ENCODE measurements at regions not wholly inside any gene's neighbourhood (a gene's known extent, or its start where the extent isn't known, plus 50 kb on each side); places are given as distances from the start of the nearest gene placed in this dataset.

DNA sequence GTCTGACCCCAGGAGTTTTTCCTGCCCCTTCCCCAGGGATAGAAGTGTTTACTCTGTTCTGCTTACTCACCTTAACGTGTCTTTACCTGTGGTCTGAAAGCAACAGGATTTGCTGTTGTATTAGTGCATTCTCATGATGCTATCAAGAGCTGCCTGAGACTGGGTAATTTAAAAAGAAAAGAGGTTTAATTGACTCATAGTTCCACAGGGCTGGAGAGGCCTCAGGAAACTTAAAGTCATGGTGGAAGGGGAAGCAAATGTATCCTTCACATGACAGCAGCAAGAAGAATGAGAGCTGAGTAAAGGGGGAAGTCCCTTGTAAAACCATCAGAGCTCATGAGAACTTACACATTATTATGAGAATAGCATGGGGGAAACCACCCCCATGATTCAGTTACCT is 240.4 kb downstream of the SNAPC1 start:
- DNase-seq, result no peak
- ATAC-seq, result peak; percentile 78
- Mint-ChIP-seq H3K4me1 (peaks cover 8% of the 10 kb centered on the region), H3K27ac (peak overlapping the region in 1 of 2 donors; percentile 91), H3K27me3 (peaks cover 27% of the 10 kb centered on the region), H3K4me3 (no peak overlapping the region), H3K9me3 (peaks cover 26 to 30% of the 10 kb centered on the region in 2 donors)

DNA sequence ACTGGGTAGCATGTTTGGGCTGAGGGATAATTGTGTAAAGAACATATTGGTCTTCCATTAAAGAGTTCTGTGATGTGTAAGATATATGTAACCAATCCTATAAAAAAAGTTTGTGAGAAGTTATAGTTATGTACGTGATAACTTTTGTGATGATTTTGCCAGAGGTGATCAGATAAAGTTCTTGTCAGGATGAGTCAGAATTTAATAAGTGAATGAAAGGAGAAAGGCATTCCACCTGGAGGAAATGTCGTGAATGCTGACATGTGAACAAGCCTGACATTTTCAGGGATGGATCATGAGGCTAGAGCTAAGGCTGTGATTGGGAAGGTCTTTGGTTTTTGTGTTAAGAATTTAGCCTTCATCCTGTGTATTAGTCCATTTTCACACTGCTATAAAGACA is 241.5 kb downstream of the SNAPC1 start:
- H3K27me3 Mint-ChIP-seq, result peaks cover 37% of the 10 kb centered on the region
- no peak overlapping the region for H3K27ac Mint-ChIP-seq
- no peak overlapping the region for H3K4me3 Mint-ChIP-seq
- H3K4me1 Mint-ChIP-seq, result peaks cover 8% of the 10 kb centered on the region
- DNase-seq (no peak), ATAC-seq (no peak)
- peaks cover 26 to 30% of the 10 kb centered on the region in 2 donors for H3K9me3 Mint-ChIP-seq

DNA sequence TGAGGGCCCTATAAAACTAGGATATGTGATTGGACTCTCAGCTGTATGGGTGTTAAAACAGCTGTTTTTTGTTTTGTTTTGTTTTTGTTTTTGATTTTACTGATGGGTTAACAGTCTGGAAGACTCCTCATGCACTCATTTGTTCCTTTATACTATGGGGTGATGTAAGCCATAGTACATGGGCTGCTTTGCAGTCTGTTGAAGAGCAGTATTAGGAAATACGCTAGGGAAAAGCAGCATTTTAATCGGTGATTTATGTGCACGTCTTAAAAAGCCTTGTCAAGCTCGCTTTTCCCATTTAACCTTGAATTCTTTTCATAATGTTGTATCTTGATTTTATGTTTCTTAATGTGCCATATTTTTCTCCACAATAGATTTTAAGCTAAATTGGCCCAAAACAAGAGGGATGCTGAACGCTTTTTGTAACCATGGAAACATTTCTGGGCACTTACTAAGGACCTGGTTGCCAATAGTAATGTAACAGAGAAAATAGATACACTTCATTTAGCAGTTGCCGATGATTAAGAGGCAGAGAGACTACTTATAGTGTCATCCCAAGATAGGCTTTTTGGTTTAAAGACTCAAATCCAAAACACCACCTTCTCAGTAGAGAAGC is 244.0 kb downstream of the SNAPC1 start:
- Mint-ChIP-seq H3K27me3 (peaks cover 41% of the 10 kb centered on the region), H3K4me1 (peaks cover 8% of the 10 kb centered on the region), H3K4me3 (no peak overlapping the region), H3K27ac (no peak overlapping the region), H3K9me3 (peaks cover 26 to 30% of the 10 kb centered on the region in 2 donors)
- DNase-seq, result no peak
- no peak for ATAC-seq

DNA sequence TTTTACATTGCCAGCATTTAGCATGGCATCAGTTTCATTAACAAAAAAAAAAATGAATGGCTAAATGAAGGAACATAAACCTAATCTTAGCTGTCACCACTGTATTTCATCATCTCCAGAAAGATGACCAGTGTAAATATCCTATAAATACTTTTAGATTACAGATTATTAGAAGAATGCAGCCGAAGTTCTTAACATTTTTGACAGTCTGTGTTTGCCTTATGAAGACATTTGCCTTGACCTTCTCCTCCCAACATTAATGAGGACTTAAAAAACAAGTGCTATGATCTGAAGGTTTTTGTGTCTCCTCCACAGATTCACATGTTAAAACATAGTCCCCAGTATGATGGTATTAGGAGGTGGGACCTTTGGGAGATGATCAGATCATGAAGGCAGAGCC is 253.0 kb downstream of the SNAPC1 start:
- Mint-ChIP-seq H3K27me3 (peaks cover 36% of the 10 kb centered on the region), H3K4me3 (no peak overlapping the region), H3K27ac (no peak overlapping the region), H3K4me1 (no peaks in the 10 kb centered on the region), H3K9me3 (peaks cover 0 to 7% of the 10 kb centered on the region in 2 donors)
- DNase-seq, result no peak
- ATAC-seq, result no peak

DNA sequence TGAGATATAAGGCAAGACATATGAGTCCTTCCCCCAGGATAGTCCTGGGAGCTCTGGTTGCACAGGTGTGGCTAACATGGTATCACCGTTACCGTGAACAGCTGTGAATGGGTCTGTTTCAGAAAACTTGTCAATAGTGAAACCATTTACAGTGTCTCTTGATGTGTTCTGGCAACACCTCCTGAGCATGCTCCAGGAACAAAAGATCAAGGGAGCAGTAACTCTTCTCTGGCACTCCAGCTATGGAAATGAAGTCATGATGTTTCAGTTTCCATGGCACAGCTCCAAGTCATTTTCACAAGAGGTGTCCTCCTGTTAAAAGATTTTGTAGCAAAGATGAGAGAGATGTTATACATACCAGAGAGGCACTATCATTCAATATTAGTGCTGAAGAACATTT is 253.7 kb downstream of the SNAPC1 start:
- H3K4me3 Mint-ChIP-seq, result no peak overlapping the region
- peaks cover 36% of the 10 kb centered on the region for H3K27me3 Mint-ChIP-seq
- DNase-seq, result no peak
- peaks cover 0 to 7% of the 10 kb centered on the region in 2 donors for H3K9me3 Mint-ChIP-seq
- ATAC-seq, result no peak
- no peaks in the 10 kb centered on the region for H3K4me1 Mint-ChIP-seq
- H3K27ac Mint-ChIP-seq, result no peak overlapping the region

DNA sequence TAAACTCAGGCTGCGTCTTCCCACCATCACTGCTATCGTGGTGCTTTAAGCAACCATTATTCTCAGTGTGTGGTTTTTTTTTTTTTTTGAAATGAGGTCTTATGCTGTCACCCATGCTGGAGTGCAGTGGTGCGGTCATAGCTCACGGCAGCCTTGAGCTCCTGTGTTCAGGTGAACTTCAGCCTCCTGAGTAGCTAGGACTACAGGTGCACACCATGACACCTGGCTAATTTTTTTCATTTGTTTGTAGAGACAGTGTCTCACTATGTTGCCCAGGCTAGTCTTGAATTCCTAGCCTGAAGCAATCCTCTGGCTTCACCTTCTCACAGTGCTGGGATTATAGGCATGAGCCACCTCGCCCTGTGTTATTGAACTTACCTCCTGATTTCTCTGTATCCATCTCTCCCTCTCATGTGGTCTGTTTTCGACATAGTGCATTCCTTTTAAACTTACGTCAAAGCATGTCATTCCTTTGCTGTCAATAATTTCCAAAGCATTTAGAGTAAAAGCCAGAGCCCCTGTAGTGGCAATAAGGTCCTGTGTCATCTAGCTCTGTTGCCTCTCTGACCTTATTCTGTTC is 255.5 kb downstream of the SNAPC1 start:
- ATAC-seq, result no peak
- H3K4me3 Mint-ChIP-seq, result no peak overlapping the region

DNA sequence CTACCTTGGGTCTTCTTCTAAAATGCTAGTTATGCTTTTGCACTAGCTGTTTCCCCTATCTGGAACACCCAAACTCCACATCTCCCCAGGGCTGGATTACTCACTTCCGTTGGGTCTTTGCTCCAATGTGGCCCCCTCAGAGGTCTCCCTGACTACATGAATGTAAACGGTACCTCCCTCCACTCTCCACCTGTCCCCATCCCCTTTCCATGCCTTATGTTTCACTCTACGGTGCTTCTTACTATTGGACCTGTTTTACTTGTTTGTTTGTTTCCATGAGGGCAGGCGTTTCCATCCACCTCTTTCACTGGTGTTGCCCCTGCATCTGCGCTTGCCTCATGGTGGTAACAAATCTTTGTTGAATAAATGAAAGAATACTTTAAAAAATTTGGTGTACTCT is 256.4 kb downstream of the SNAPC1 start:
- Mint-ChIP-seq H3K4me1 (no peaks in the 10 kb centered on the region), H3K4me3 (no peak overlapping the region), H3K27me3 (peaks cover 36% of the 10 kb centered on the region), H3K27ac (no peak overlapping the region), H3K9me3 (peaks cover 0 to 7% of the 10 kb centered on the region in 2 donors)
- DNase-seq (no peak), ATAC-seq (no peak)

More for the DNA sequence above, 255.5 kb downstream of the SNAPC1 start:
- DNase-seq, result no peak
- Mint-ChIP-seq H3K9me3 (peaks cover 0 to 7% of the 10 kb centered on the region in 2 donors), H3K4me1 (no peaks in the 10 kb centered on the region), H3K27ac (peak overlapping the region in 1 of 2 donors; percentile 2), H3K27me3 (peaks cover 30% of the 10 kb centered on the region)

DNA sequence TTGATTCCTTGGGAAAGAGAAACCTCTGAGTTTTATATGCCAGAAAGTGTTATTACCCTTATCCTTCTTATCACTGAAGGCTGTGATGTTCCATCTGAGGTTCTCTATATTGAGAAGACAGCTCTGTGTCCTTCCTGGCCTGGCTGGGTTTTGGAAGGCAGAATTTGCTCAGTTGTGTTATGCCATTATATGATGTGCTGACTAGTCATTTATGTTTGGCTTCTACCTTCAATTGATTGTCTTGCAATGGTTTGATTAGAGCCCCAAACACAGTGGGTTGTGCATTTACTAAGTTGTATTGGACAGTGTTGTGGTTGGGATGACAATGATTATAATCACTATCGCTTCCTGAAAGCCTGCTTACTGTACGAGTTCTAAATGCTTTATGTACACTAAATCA is 265.7 kb downstream of the SNAPC1 start:
- H3K27ac Mint-ChIP-seq, result no peak overlapping the region
- no peak overlapping the region for H3K4me3 Mint-ChIP-seq
- no peaks in the 10 kb centered on the region for H3K4me1 Mint-ChIP-seq
- no peak for ATAC-seq
- H3K9me3 Mint-ChIP-seq, result peaks cover 0 to 3% of the 10 kb centered on the region in 2 donors
- no peak for DNase-seq
- H3K27me3 Mint-ChIP-seq, result peaks cover 30% of the 10 kb centered on the region

DNA sequence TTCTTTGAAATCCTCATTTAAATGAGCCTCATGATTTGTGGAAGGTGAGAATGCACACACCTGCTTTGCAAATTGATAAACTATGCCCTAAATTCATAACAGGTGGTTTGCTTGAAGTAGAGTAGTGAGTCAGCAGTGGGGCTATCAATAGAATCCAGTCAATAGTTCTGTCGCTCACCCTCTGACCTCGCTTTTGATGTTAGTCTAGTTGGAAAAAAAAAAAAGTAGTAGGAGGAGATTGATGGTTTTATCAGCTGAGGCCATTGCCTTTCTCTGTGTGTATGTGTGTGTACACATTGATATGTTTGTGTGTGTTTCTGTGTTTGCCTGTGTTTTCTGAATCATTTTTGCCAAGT is 267.3 kb downstream of the SNAPC1 start:
- DNase-seq (no peak), ATAC-seq (no peak)
- H3K9me3 Mint-ChIP-seq, result peaks cover 0 to 3% of the 10 kb centered on the region in 2 donors
- H3K4me3 Mint-ChIP-seq, result no peak overlapping the region
- H3K27ac Mint-ChIP-seq, result no peak overlapping the region
- peaks cover 22% of the 10 kb centered on the region for H3K27me3 Mint-ChIP-seq
- H3K4me1 Mint-ChIP-seq, result no peaks in the 10 kb centered on the region

DNA sequence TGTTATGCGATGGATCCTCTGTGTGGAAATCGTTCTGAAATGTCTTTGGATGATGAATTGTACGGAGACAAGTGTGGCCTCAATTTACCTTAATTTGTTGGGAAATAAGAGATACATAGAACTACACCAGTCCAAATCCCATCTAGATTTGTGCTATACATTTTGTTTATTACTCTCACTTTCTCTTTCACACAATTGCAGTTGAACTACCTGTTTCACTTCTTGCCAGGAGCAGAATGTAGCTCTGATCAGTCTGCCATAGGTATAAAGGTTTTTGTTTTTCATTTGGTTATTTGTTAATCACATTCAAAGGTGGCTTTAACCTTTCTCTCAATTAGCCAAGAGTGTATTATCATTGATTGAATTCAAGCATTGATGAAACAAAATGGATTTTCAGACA is 268.2 kb downstream of the SNAPC1 start:
- Mint-ChIP-seq H3K4me1 (no peaks in the 10 kb centered on the region), H3K9me3 (no peaks in the 10 kb centered on the region), H3K27me3 (peaks cover 22% of the 10 kb centered on the region), H3K4me3 (no peak overlapping the region), H3K27ac (no peak overlapping the region)
- ATAC-seq (no peak), DNase-seq (no peak)

DNA sequence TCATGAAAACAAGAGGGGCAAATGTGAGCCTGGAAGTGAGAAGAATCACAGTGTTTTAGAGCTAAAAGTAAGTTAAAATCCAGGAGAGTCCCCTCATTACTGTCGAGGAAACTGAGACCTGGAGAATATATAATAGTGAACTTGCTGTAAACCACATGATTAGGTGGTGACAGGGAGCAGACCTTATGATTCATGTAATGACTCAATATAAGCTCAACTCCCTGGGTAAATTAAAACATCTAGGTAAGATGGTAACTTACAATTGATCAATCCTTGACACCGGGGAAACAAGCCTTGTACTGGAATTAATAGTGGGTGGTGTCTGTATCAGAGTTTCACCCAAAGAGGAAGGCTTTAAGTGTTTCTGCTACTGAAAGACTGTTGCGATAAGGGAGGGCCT is 269.3 kb downstream of the SNAPC1 start:
- peaks cover 31% of the 10 kb centered on the region for H3K27me3 Mint-ChIP-seq
- DNase-seq (no peak), ATAC-seq (no peak)
- no peaks in the 10 kb centered on the region for H3K4me1 Mint-ChIP-seq
- no peak overlapping the region for H3K4me3 Mint-ChIP-seq
- no peaks in the 10 kb centered on the region for H3K9me3 Mint-ChIP-seq
- no peak overlapping the region for H3K27ac Mint-ChIP-seq

DNA sequence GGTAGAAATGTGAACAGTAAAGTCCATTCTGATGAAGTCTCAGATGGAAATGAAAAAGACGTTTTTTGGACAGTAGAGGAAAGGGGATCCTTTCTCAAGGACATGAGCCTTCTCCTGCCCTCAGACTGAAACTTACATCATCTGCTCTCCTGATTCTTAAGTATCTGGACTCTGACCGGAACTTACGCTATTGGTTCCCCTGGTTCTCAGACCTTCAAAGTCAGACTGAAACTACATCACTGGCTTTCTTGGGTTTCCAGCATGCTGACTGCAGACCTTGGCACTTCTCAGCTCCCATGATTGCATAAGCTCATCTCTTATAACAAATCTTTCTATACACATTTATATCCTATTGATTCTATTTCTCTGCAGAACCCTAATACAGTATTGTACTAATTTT is 291.0 kb downstream of the SNAPC1 start:
- peaks cover 0 to 8% of the 10 kb centered on the region in 2 donors for H3K9me3 Mint-ChIP-seq
- no peaks in the 10 kb centered on the region for H3K4me1 Mint-ChIP-seq
- no peaks in the 10 kb centered on the region for H3K27me3 Mint-ChIP-seq
- DNase-seq, result no peak
- ATAC-seq, result no peak
- no peak overlapping the region for H3K4me3 Mint-ChIP-seq
- no peak overlapping the region for H3K27ac Mint-ChIP-seq

DNA sequence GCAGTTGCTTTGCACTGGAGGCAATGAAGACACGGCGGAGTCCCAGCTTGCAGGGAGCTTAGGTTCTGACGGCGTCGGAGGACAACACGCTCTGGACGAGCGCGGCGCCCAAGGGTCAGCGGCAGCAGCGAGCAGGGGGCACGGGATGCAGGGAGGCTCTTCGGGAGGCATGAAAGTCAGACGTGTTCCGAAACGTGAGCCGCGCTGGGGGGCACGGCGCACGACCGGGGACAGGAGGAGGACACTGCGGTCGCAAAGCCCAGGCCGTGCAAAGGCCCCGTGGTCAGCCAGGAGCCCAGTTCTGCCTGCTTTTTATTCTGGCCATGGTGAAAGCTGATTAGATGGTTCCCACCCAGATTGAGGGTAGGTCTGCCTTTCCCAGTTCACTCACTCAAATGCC is 294.6 kb downstream of the SNAPC1 start:
- no peaks in the 10 kb centered on the region for H3K27me3 Mint-ChIP-seq
- peaks cover 0 to under 1% of the 10 kb centered on the region in 2 donors for H3K9me3 Mint-ChIP-seq
- ATAC-seq (no peak), DNase-seq (no peak)
- no peaks in the 10 kb centered on the region for H3K4me1 Mint-ChIP-seq
- no peak overlapping the region for H3K4me3 Mint-ChIP-seq
- no peak overlapping the region for H3K27ac Mint-ChIP-seq

DNA sequence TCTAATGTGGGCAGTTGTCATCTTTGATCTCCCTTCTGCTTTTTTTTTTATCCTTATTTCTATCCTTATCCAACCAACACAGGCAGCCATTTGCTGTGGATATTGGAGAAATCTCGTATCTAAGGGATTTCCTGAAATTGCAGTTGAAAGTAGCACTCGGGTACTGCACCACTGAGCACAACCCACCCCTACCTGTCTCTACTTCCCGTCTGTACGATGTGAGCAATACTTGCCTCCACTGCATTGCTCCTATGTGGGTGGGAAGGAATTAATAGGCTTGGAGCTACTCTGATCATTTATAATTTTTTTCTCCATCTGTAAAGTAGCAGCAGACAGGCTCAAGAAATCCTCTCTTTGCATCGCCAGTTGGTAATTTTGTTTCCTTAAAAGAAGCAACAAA is 300.4 kb downstream of the SNAPC1 start:
- Mint-ChIP-seq H3K4me3 (no peak overlapping the region), H3K27me3 (no peaks in the 10 kb centered on the region), H3K4me1 (no peaks in the 10 kb centered on the region), H3K27ac (no peak overlapping the region), H3K9me3 (no peaks in the 10 kb centered on the region)
- DNase-seq (no peak), ATAC-seq (no peak)

DNA sequence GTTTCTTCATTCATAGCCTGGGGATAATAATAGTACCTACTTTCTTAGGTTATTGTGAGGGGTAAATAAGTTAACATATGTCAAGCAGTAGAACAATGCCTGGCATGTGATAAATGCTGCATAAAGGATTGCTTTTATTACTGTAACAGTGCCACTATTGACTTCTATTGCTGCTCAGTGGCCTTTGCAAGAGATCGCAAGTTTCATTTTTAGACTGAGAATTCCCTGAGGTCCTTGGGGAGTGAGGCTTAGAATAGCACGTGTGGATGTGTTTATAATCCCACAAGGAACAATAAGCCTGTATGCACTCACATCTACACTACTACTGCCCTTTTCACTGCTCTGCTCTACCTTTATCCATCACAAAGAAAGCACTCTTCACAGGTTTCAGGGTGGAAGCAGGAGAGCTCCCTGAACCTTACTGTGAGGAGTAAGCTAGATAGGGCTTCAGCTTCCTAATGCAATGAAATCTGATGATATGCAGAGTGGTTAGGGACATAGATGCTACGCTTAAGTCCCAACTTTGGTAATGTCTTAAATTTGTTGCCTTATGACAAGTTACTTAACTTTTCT is 302.6 kb downstream of the SNAPC1 start:
- ATAC-seq, result no peak

DNA sequence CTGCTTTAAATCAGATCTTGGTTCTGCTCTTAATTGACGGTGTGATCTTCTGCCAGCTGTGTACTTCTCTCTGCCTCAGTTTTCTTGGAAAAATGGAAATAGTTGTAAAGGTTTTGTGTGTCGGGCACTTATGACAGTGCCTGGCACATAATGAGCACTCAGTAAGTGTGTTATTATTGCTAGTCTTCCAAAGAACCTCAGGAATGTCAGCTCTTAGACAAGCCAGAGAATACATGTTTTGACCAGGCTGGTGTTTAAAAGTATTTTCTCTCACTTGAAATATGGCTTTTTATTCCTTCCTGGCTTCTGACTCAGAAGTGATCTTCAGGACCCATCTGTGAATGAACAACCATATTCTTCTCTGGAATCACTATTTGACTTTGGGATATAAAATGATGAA is 304.1 kb downstream of the SNAPC1 start:
- H3K27ac Mint-ChIP-seq, result no peak overlapping the region
- H3K9me3 Mint-ChIP-seq, result no peaks in the 10 kb centered on the region
- H3K4me1 Mint-ChIP-seq, result no peaks in the 10 kb centered on the region
- no peak overlapping the region for H3K4me3 Mint-ChIP-seq
- ATAC-seq (no peak), DNase-seq (no peak)
- no peaks in the 10 kb centered on the region for H3K27me3 Mint-ChIP-seq

More for the DNA sequence above, 302.6 kb downstream of the SNAPC1 start:
- Mint-ChIP-seq H3K4me3 (no peak overlapping the region), H3K9me3 (no peaks in the 10 kb centered on the region), H3K27ac (no peak overlapping the region), H3K4me1 (no peaks in the 10 kb centered on the region), H3K27me3 (no peaks in the 10 kb centered on the region)
- DNase-seq, result no peak

DNA sequence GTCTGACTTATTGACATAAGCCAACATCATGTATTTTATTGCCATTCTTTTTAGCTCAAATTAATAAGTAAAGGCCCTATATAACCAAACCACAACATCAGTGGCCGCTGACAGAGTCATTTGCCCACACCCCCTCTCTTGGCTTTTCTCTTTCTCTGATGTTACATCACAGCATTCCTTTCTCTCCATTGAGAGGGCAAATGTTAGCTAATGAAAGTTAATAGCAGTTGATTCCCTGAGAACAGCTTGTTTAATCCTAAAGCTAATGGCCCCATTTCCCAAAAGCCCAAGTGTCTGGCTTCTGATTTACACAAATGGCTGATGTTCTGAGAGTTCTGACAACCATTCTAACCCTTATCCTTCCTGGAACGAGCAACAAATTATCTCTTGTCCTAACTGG is 308.8 kb downstream of the SNAPC1 start:
- no peak overlapping the region for H3K27ac Mint-ChIP-seq
- no peaks in the 10 kb centered on the region for H3K4me1 Mint-ChIP-seq
- ATAC-seq (no peak), DNase-seq (no peak)
- H3K27me3 Mint-ChIP-seq, result no peaks in the 10 kb centered on the region
- H3K4me3 Mint-ChIP-seq, result no peak overlapping the region
- H3K9me3 Mint-ChIP-seq, result no peaks in the 10 kb centered on the region
